G401 (cell line): ENCODE measurements at regions not wholly inside any gene's neighbourhood (a gene's known extent, or its start where the extent isn't known, plus 50 kb on each side); places are given as distances from the start of the nearest gene placed in this dataset.

Experiments
- DNase-seq: peaks from one replicate; pipeline ENCODE4 v3.0.0-alpha.2; 2015; ENCODE audit warnings: low spot score
- in situ Hi-C: cut with HindIII; loops from 2 replicates; pipeline ENCODE4 v1.10.0; 2016; ENCODE audit warnings: low sequenced_read_pairs, mixed read lengths

- DNase-seq: peak; percentile 16
- in situ Hi-C loops: no loop called here
Measured at GRCh38 chr13:51518827-51519226, 65.4 kb upstream of the WDFY2 start.

GRCh38 chr13:51519771-51520216 lies 64.5 kb upstream of the WDFY2 start:
- in situ Hi-C loops: no loop called here
- peak; percentile 98 for DNase-seq

GRCh38 chr13:51520524-51520923 lies 63.7 kb upstream of the WDFY2 start:
- DNase-seq: peak; percentile 66
- in situ Hi-C loops: no loop called here

- DNase-seq: no peak
- in situ Hi-C loops: no loop called here
Measured at GRCh38 chr13:51523082-51523518, 61.2 kb upstream of the WDFY2 start.

- in situ Hi-C loops: no loop called here
- no peak for DNase-seq
Measured at GRCh38 chr13:51524312-51524711, 60.0 kb upstream of the WDFY2 start.

- in situ Hi-C loops: no loop called here
- DNase-seq: no peak
Measured at GRCh38 chr13:51524829-51525566, 59.3 kb upstream of the WDFY2 start.

- DNase-seq: no peak
- in situ Hi-C loops: no loop called here
Measured at GRCh38 chr13:51525567-51526167, 58.6 kb upstream of the WDFY2 start.

- in situ Hi-C loops: no loop called here
- no peak for DNase-seq
Measured at GRCh38 chr13:51526202-51526601, 58.1 kb upstream of the WDFY2 start.

GRCh38 chr13:51532736-51533197 lies 51.5 kb upstream of the WDFY2 start:
- in situ Hi-C loops: no loop called here

GRCh38 chr13:51534041-51534817 lies 50.0 kb upstream of the WDFY2 start:
- in situ Hi-C loops: no loop called here
- no peak for DNase-seq

More at GRCh38 chr13:51532736-51533197, 51.5 kb upstream of the WDFY2 start:
- DNase-seq: no peak
